NCI-H748 treated with DMSO at 0.1 percent for 48 hours (cell line): ENCODE measurements at regions not wholly inside any gene's neighbourhood (a gene's known extent, or its start where the extent isn't known, plus 50 kb on each side); places are given as distances from the start of the nearest gene placed in this dataset.

Source experiments
- DNase-seq: peaks from one replicate; lab custom pipeline; 2025; lab: John Stamatoyannopoulos, UW

DNA sequence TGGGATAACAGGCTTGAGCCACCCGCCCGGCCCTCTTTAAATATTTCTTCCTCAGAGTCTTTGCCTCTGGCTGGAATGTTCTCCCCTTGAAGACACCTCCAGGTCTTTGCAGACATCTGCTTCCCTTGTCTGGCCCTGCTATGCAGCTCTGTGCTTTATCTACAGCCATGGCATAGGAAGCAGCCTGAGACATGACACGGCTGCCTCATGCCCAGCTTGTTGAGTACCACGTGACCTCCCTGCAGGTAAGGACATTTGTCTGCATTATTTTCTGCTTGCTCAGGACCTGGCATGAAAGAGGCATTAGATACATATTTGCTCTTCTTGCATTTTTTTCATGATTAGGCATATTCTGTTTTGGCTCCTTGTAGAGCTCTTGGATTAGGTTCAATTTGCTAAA is 113.8 kb upstream of the KLF6 start:
- DNase-seq: no peak

DNA sequence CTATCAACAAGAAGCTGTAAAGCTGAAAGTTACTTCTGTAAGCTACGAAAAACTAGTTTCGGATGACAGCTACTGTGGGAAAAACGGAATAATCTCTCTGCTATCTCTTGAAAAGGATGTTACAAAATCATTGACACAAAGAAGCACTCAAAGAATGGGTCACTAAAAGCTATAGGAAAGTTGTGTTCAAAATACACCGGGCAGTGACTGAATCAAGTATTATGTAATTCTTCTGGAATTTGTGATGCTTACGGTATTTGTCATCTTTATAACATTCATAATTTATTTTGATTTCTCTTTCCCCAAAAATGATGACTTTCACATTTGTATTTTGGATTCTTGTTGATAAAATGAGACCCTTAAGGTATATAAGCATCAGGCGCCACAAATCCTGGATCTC is 112.1 kb upstream of the KLF6 start:
- no peak for DNase-seq

DNA sequence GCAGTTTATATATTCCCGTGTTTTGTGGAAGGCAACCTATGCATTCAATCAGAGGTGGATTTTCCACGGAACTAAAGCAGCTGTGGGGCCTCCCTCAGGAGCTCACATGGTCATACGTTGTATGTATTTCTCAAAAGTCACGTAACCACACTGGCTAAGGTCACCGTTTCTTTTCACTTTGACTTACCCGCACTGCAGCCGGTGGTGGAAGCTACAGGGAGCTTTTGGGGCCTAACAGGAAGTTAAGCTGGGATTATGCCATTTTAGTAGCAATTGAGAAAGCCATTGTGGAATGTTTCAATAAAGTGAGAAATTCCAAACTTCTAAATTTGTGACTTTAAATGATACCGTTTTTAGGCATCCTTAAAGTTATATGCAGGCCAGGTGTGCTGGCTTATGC is 111.2 kb upstream of the KLF6 start:
- DNase-seq: no peak

DNA sequence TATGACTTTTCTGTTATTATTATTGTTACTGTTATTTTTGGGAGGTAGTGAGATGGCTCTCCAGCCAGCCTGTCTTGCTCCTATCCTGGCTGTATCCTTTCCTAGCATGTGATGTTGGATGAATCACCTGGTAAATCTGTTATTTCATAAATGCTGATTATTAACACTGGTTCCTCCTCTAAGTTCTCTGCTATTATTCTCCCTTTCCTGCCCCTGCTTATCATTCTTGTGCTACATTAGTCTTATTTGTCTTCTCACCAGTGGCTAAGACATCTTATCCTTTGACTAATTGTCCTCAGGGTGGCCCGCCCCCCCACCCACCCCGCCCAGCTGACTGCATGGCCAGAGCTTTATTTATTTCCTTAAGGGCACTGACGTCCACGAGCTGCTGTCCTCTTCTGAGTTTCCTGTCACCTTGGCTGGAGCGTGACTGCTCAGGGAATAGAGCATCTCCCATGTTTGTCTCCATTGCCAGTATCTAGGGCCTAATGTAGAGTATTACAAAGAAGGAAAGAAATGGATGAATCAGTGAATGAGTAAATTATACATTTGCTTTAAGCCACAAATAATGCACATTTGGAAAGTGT is 110.1 kb upstream of the KLF6 start:
- DNase-seq: no peak

DNA sequence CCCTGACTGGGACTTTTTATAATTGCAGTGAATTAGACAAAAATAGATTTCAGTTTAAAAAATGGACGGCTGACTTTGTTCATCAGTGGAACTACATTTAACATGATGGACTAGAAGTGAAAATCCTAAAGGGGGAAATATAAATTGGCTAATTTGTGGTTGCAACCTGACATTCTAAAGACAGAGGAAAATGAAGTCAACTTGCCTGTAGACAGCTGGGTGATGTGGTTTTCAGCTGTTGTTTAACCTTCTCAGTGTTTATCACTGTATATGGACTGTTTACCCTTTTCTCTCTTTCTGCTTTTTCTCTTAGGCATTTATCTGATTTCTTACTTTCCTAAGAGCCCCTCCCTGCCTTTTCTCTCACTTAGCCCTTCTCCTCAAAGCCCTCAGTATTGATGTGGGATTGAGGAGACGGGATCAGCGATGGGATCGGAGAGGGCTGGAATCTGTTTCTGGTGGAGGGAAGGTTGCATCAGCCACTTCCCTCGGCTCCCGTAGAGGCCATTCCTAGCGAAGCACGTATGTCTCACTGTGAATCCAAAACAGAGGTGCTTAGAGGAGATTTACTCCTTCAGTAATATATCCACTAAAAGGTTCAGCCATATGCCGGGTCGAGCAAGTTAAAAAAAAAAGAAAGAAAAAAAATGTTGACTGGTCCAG is 109.0 kb upstream of the KLF6 start:
- no peak for DNase-seq

DNA sequence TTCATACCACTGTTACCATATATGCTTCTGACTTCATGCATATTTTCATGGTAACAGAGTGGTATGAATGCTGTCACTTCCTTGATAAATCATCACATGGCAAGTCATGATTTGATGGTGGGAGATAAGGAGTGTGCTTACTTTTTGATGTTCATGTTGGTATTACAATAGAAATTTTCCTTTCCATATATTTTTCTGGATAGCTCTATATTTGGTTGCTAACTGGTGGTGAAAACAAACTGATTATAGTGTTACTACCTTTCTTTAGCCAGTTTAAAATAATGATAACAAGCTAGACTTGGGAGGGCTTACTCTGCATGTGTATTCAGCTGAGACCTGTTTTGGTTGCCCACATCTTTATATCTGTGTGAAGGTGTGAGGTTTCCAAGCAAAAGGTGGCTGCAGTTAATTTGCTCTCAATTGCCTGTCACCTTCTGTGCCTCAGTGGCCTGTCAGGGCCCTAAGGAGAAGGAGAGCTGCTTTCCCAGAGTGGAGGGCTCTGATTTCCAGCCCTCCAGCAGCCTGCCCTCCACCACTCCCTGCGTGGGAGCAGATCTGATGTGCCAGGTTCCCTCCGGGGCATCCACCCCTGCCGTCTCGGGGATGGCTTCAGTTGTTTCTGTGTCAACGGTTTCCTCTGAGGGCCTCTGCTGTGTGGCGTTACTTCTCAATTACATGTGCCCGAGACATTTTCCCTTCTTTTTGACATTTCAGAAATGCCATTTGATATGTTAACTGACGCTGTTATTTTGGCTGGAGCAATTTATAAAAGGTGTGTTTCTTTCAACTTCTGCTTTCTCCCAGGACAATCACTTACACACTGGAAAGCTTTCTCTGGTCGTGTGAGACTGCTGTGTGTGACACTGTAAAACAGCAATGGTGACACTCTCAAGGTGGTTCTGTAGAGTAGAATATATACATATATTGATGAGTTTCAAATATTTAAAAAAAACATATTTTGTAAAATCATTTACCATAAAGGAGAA is 107.7 kb upstream of the KLF6 start:
- DNase-seq: no peak

DNA sequence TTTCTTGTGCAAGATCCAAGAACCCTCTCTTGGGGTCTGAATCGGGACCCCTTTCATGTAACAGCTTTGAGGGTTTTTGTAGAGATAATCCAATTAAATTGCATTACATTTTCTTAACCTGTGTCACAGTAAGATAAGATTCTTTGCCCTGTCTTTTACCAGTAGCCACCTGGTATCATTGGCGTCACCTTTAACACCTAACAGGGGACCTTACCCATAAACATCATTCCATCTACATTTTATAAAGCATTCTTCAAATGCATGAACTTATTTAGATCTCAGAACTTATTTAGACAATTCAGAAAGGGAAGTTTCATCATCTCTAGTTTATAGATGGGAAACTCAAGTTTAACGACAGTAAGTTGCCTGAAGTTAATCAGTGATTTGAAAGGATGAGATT is 106.4 kb upstream of the KLF6 start:
- no peak for DNase-seq

DNA sequence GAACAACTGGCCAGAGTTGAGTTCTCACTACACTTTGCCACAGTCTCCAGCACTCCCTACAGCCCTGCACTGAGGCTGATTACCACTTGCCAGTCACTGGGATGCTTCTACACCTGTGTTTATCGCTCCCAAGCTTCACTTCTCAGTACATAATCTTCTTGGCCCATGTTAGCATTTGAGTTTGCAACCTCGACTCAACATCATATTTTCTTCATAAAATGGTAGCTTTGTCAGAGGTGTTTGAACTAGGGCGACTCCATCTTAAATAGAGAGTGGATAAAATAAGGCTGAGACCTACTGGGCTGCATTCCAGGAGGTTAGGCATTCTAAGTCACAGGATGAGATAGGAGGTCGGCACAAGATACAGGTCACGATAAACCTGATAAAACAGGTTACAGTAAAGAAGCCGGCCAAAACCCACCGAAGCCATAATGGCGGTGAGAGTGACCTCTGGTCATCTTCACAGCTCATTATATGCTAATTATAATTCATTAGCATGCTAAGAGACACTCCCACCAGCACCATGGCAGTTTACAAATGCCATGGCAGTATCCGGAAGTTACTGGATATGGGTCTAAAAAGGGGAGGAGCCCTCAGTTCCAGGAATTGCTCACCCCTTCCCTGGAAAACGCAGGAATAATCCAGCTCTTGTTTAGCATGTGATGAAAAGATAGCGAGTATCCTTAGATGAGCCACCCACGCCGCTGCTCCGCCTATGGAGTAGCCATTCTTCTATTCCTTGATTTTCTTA is 105.8 kb upstream of the KLF6 start:
- no peak for DNase-seq

DNA sequence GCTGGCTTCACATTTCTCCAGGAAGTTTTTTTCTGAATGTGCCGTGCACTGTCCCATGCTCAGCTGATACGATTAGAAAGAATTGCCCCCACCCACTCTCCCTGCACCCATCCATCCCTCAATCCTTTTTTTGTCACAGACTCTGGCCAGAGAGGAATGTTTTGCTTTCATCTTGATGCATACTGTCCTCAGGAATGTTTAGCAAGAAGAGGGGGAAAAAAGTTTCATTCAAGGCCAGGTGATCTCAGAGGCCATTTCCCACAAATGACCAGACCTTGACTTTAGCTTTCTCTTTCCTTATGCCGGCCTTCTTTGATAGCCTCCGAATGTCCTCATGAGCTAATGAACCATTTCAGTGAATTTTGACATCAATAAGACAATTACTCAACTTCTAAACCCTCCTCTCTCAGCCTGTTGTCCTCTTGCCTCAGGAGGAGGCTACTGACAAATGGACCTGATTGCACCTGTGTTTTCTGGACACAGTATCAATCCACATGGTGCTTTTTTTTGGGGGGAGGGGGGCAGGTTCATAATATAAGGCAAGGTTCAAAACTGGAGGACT is 105.0 kb upstream of the KLF6 start:
- DNase-seq: no peak

DNA sequence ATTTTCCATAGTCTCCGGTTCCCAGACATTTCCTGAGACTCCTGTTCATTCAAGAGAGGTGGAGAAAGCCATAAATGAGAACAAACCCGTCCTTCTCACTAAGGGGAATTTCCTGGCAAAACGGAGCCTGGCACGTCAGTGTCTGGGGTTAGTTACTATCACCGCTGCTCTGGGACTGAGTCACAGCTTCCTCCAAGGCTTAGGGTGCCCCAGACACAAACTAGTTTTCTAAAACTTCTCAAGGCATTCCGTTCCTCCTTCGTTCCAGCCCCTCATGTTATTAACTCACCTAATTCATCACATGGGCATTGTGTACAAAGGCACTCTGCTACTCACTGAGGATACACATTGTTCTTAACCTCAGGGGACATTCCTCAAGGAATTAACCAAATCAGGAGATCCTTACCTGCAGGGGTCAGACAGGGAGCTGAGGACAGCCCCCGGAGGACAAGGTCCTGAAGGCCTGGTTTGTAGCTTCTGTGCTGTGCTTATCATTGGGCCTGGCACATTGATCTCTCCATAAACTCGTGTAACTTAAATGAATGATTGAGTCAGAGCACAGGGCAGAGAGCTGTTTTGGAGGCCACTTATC is 103.0 kb upstream of the KLF6 start:
- DNase-seq: no peak

DNA sequence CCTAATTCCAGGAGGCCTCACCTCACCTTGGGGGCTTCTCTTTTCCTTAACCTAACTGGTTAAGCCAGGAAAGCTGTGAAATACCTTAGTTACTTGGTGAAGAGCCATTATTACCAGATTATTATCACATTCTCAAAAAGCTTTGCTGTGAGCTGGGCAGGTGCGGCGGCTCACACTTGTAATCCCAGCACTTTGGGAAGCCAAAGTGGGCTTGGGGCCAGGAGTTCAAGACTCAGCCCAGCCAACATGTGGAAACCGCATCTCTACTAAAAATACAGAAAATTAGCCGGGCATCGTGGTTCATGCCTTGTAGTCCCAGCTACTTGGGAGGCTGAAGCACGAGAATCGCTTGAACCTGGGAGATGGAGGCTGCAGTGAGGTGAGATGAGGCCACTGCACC is 102.4 kb upstream of the KLF6 start:
- no peak for DNase-seq

DNA sequence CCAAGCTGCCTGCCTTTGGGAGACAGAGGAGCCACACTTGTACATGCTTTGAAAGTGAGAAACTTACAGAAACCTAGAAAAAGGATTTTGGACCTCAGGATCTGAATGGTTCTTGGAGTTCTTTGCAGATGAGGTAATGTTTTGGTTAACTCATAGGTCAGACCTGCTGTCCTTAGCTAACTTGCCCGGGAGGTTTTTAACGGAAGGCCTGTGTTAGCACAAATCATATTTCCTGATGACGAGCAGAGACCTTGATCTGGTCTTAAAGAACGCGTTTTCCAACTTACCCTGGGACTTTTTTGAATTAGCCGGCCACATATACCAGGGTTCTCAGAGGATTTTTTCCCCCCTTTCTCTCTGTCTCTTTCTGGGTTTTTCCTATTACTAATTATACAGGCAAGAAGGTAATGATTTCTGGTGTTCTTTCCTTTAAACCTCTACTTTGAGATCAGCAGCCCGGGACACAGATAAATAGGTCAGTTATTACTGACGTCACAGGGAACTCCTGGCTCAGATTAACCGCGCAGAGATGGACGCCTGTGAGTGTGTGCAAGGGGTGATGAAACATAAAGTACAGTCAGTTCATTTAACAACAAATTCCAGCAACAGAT is 101.7 kb upstream of the KLF6 start:
- DNase-seq: no peak

DNA sequence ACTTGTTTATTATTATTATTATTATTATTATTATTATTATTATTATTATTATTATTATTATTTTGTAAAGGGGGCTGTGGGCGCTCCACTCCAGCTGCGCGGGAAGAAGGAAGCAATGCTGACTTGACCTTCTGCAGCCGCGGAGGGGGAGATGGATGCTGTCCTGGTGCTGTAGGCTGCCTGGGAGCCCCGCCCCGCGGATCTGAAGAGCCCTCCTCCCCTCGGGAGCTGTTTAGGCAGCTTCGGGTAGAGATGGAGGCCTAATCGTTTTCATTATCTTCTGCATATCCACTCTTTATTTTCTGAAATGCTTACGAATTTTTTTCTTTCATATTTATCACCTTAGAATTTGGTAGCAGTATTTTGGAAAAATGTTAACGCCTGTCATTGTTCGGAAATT is 101.2 kb upstream of the KLF6 start:
- DNase-seq: no peak

DNA sequence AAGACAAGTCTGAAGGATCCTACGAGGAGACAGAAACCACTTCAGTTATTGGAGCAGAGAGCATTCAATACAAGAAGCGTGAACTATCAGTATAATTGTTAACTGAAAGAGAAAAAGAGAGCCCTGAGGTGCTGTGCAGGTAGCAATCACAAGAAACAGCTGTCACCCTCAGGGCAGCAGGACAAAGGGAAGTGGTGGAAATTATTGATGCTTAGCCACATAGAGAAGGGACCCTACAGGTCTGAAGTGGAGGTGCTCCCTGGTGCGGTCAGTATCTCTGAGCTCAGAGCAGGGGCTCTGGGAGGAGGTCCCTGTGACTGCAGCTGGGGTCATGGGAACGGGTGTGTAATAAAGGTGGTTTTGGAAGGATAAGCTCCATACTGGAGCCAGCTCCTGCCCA is 97.8 kb upstream of the KLF6 start:
- DNase-seq: no peak

DNA sequence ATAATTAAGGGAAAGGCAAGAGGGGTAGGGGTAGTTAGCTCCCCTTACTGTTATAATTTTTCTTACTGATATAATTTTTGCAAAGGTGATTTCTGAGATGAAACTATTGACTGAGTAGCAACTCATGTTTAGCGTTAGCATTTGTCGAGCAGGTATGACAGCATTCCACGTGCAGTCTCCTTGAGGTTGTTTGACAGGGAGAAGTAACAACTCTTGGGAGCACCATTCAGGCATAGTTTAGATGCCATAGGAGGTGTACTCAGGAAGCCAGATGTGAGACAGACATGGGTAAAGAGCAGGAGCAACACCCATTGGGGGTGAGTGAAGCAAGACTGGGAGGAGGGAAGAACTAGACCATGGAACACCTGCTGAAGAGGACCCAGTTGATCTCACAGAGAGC is 96.6 kb upstream of the KLF6 start:
- DNase-seq: no peak

DNA sequence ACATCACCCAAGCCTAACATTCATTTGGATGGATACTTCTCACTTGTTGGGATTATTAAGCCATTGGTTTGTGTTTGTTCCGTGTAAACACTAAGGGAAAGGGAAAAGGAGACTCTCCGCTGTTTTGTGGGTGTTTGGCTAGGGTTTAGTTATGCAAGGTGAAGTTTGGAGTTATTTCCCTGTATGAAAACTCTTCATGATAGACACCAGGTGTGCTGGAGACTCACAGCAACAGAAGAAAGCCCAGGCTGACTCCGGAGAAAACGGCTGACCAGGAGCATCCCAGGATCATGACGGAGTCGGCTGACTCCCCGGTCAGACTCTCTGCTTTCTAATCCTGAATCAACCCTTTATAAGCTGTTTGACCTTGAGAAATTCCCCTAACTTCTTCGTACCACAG is 94.1 kb upstream of the KLF6 start:
- DNase-seq: no peak

DNA sequence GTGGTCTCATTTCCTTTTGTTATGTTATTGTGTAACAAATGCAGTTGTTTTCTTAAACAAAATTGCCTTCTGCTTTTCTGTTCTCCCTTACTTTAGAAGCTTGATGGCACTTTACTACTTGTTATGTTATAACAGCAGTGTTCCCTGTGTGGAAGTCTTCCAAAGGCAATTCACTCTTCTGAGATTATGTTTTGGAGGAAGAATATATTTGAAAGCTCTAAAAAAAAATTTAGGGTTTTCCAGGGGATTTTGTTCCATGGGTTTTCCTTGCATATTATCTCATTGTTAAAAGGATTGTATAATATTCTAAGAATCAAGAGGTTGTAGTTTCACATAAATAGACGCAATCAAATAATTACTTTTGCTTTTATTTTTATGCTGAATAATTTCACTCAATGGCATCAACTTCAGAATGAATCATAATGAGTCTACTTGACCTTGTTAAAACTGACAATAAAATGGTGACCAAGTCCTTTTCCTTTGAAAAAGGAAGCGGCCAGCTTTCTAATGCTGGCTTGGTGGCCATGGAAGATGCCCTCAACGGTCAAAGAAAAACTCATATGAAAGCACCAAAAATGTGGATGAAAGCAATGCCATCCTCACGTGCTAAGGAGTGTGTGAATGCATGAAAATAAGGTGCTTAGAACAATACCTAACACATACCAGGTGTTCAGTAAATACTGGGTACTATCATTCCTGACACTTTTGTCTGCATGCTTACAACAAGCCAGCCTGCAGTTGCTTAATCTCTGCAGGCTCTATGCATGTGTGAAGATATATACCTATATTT is 92.4 kb upstream of the KLF6 start:
- no peak for DNase-seq

DNA sequence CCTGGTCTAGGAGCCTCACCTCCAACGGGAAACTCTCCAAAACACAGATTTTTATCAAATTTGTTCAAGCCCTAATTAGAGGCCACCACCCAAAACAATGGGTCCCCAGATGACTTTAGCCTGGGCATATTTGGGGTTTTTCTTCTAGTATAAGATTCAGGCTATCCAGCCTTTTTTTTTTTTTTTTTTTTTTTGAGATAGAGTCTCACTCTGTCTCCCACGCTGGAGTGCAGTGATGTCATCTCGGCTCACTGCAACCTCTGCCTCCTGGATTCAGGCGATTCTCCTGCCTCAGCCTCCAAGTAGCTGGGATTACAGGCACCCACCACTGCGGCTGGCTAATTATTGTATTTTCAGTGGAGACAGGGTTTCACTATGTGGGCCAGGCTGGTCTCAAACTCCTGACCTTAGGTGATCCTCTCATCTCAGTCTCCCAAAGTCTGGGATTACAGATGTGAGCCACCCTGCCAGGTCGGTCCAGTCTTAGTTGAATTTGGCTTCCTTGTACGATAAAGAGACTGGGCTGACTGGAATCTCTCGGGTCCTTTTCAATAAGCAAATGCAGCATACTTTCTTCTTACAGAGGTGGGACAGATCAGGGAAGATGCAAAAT is 91.4 kb upstream of the KLF6 start:
- no peak for DNase-seq

DNA sequence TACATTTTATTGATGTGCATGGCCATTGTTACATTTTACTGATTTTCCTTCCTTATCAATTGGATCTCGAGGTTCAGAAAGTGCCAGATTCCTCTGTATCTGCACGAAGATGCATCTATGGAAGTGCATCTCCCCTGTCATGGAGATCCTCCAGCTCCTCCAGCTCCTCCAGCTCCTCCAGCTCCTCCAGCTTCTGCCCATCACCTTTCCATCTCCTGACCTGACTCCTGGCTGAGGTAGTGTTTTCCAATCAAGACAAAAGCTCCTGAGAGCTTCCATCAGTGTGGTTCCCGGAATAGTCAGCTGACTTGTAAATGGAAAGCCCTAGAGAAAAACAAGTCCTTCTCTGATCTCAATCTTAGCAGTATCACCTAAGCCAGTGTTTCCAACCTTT is 90.8 kb upstream of the KLF6 start:
- no peak for DNase-seq
